ENCODE measurements at regions not wholly inside any gene's neighbourhood (a gene's known extent, or its start where the extent isn't known, plus 50 kb on each side); places are given as distances from the start of the nearest gene placed in this dataset.
"Not testable (repeated sequence)": the region's sequence is repeated elsewhere in the genome, so short reads cannot be mapped to it uniquely, and the experiment has no call there.

DNA sequence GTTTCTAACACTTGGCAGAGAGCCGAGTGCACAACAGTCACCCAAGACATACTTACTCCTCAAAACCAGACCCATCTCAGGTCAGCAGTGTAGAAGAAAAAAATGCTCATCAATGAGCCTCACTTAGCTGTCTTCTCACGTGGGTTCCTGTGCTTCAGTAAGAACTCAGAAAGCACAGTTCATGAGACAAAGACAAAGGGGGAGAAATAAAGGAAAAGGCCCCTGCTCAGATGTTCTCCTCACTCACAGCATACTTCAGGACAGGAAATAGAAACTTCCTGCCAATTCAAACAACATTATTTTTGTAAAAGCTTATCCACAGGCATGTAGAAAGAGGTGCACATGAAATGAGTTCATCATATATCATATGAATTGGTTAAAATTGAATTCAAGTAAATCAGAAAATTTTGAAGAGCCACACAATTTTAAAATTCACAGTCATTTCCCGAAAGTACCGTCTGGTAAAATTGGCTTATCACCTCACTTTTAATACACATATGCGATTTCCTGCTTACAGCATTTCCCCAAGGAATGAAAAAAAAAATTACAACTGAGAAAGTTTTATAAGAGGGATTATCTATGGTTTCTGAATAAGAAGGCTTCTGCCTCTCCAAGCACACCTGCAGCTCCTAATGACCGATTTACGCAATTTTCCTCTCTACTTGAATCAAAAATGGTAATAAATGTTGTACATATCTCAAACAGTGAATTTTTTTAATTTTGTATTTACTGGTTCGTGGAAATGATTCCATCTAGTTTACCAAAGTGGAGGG, 328.3 kb downstream of the TMEM167A start:
- no peak for DNase-seq

DNA sequence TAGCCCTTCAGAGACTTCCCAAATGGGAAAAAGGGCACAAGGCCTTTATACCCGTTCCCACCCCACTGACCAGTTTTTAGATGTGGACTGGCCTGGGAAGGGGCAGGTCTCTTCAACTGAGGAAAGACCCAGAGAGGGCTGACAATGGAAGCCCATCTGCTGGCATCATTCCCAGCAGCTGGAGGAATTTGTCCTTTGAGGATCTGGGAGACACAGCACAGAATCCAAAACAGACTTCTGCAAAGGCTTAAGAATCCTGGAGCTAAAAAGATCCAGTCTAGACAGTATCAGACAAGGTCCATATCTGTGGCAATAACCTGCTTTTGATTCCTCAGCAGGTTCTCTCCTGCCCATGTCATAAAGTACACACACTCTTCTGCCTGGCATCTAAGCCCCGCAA, 329.2 kb downstream of the TMEM167A start:
- DNase-seq, result no peak

DNA sequence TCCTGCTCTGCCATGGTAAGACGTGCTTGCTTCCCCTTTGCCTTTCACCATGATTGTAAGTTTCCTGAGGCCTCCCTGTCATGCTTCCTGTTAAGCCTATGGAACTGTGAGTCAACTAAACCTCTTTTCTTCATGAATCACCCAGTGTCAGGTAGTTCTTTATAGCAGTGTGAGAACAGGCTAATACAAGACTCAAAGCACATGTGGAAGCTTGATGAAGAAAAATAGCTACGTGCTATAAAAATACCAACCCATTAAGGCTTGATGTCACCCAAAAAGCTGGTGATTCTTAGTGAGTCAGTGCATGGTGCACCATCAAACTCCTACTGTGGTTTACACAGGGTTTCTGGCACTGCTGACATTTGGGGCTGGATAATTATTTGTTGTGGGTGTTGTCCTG, 332.2 kb downstream of the TMEM167A start:
- DNase-seq, result no peak

DNA sequence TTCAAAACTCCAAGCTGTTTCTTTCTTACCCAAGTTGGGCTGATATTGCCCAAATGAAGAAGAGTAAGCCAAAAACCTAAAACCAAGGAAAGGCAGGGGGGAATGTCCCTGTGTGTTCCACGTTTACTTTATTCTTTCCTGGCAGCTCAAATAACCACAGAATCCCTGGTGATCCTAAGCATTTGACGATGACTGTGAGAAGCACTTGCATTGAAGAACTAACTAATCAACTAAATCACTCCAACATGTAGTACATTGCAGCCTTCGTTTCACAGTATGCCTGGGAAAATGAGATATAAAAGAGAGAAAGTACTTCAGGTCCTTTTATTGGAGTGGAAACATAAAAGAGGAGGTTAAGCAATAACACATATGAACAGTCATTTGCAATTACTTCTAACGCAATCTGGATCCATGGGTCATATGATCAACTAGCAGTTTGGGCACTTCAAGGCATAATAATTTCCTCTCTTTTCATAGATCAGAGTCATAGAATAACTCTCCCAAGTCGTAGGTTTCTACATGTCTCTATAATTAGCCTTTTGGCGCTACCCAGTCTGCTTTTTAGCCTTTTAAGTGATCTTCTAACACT, 338.4 kb downstream of the TMEM167A start:
- no peak for DNase-seq

DNA sequence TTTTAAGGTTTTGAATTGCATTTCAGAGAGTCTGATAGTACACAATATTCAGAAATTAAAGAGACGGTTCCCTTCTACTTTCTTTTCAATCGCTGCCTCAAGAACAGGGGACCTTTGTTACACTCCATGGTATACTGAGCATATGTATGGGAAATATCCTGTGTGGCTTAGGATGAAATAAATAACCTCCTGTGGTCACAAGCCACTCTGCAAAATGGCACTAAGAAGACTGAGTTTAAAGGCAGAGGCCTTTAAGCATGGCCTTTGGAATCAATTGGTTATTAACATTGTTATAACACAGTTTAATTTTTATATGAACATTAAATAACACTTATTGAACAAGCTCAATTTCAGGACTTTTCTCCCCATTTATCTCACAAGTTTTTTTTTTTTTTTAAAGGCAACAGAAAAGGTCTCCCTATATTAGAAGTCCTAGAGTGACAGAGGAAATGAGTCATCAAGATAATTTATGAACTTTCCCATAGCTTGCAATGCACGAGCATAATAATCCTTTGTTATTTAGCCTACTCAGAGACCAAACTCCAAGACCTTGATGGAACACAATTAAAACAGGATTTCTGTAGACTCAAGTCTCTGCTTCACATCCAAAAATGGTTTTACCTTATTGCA, 341.9 kb downstream of the TMEM167A start:
- DNase-seq, result no peak

DNA sequence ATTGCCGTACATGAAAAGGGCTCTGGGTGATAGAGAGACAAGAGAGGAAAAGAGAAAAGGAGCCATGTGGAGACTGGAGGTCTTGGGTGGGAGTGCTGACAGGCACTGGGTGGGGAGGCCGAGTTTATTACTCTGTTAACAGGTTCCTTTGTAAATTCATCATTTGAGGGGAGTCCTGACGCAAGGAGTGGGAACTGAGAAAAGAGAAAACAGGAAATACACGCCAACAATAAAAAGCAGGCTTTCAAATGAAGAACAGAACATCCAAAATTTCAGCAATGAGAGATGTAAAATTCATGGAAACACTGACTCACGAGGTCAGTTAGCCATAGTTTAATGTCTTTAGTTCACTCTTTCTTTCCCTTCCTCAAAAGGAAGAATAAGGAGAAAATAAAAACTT, 342.8 kb downstream of the TMEM167A start:
- no peak for DNase-seq

DNA sequence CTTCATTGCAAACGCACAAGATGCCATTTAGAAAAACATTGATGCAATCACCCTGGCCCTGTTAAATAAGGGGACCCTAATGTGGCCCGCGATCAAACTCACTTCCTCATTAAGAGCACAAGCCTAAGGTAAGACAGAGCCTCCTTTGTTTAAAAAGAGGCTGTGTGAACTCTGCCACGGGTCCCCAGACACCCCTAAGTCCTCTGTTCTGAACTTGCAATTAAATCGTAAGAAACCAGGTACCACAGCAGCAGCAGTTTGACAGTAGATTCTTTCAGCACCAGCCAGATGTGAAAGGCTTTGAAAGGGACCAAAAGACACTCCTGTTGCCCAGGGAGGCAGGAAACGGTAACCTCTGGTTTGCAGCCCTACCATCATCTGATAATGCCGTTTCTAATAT, 346.3 kb downstream of the TMEM167A start:
- no peak for DNase-seq

DNA sequence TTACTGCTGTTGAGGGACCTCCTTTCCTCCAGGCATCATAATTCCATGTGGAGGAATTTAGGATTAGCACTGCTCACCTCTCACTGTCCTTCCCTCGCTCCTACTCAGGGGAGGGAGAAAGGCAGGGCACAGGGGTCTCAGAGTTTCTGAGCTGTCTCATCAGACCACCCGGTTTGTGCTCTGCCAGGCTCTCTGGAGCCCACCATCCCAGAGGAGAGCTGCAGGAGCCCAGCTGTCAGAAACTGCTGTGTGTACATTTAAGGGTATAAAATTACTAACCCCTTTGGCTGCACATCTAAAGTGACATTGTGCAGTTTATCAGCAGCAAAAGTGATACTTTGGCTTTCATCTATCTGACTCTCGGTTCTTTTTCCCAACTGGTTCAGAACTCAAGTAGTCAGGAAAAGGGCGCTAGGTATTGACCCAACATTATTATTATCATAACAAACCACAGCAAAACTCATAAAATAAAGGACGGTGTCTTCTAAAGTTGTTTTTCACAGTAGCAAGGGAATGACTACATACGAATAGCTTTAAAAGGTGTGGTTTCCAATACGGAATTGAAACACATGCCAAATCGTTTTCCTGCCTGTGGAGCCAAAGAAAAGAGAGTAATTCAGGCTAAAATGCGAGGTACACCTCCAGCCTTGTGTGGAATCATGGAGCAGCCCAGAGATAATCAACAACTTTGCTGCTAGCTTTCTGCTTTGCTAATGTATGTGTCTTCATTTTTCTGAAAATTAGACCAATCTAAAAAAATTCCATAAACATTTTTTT, 348.1 kb downstream of the TMEM167A start:
- no peak for DNase-seq

DNA sequence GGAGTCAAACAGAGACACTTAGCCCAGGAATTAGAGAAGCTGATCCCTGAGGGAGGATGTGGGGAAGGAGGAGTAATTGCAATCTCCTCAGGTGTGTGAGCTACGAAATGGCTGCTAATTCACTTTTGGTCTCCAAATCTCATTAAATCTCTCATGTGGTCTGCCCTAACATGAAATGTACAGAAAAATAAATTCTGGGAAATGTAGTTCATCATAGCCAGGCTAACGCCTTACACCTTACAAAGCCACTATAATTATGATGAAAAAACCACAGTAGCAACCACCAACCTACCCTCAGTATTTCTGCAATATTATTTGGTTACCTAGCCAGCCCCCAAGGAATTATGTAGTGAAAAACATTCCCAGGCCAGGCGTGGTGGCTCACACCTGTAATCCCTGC, 354.0 kb downstream of the TMEM167A start:
- DNase-seq, result no peak

DNA sequence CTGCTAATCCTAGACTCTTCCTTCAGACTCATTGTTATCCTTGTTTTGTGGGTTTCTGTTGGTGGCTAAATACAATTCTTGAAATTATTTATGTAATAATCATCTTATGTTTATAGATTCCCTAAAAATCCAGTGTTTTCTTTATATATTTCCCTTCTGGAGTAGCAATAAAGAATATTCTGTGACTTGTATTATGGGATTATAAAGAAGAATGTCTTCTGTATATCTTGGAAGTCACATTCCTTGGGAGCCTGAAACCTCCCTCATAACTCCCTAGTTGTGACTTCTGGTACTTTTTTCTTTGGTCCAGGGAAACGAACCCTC, 356.1 kb downstream of the TMEM167A start:
- no peak for DNase-seq

DNA sequence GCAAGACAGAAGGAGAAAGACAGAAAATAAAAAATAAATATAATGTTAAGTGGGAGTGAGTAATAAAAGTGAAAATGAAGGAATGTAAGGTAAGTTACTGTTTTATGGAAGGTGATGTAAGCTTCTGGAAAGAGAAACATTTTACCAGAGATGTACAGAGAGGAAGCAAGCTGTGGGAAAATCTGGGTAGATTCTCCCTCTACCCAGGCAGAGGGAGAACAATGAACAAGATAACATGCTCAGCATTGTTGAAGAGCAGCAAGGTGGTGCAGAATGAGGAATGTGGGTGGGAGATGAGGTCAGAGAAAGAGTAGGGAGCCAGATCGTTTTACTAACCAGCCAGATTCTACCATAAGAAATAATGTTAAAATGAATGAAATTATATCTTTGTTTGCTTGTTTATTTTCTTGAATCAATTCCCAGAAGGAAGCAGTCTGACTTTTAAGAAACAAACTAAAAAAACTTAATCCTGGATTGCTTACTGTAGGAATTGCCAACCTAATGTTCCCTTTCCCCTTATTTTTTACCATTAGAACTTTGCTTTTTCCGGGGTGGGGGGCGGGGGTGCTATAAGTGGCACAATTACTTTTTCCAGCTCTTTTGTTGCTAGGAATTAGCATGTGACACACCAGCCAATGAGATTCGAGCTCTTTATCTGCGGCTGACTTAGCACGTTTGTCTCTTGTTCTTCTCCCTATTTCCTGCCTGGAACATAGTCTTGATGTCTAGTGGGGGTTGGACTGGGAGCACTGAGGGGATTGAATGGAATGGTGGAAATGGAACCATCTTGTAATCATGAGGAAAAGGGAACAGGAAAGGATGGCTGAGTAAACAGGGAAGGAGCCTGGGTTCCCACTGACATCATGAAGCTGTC, 356.7 kb downstream of the TMEM167A start:
- DNase-seq, result no peak

DNA sequence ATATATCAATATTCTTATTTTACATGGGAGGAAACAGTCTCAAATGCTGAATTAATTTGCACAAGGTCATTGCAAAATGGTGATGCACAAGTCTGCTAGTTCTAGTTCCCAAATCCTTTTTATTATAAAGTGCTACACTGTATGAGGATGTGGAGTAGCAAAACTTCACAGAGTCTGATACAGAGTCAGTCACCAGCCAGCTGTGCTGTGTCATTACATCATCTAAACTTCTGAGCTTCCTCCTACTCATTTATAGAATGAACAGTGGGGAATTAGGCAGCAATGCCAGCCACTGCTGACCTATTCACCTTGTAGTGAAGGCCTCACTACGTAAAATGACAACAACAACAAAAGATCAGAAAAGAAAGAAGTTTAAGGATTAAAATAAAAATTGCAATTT, 357.8 kb downstream of the TMEM167A start:
- DNase-seq, result no peak

DNA sequence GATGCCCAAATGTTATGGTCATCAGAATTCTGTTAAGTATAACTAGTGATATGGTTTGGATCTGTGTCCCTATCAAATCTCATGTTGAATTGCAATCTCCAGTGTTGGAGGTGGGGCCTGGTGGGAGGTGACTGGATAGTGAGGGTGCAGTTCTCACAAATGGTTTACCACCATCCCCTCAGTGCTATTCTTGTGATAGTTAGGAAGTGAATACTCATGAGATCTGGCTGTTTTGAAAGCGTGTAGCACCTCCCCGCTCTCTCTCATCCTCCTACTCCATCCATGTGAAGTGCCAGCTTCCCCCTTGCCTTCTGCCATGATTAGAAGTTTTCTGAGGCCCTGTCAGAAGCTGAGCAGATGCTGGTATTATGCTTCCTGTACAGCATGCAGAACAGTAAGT, 359.5 kb downstream of the TMEM167A start:
- no peak for DNase-seq

DNA sequence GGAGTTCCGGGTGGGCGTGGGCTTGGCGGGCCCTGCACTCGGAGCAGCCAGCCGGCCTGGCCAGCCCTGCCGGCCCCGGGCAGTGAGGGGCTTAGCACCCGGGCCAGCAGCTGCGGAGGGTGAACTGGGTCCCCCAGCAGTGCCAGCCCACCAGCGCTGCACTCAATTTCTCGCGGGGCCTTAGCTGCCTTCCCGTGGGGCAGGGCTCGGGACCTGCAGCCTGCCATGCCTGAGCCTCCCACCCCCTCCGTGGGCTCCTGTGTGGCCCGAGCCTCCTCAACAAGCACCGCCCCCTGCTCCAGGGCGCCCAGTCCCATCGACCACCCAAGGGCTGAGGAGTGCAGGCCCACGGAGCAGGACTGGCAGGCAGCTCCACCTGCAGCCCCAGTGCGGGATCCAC, 362.5 kb downstream of the TMEM167A start:
- not testable (repeated sequence) for DNase-seq

DNA sequence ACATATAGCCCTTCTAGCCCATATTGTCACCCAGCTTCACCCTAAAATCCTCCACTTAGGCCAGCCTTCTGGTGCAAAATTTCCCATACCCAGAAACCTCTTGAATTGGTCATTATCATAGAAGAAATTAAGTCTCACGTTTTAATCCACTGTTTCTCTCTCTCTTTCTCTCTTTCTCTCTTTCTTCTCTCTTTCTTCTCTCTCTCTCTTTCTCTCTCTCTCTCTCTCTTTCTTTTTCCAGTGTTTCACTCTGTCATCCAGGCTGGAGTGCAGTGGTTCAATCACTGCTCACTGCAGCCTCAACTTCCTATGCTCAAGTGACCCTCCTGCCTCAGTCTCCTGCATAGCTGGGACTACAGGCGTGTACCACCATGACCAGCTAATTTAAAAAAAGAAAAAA, 363.4 kb downstream of the TMEM167A start:
- DNase-seq, result no peak

DNA sequence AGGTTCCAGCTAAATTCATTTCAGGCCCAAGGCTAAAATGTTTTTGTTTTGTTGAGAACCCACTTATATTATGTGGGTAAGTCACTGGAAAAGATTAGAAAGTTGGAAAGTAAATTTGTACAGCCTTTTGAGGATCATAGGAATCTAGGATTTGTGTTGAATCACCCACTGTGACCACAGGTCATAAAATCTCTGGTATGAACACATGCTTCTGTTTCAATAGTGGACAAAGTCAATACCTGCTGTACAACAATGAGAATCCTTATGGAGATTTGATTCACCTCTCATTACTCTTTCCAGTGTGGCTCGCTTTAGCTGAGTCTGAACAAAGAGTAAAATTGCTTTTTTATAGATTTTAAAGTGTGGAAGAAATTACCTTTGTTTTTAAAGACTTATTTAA, 369.5 kb downstream of the TMEM167A start:
- no peak for DNase-seq

DNA sequence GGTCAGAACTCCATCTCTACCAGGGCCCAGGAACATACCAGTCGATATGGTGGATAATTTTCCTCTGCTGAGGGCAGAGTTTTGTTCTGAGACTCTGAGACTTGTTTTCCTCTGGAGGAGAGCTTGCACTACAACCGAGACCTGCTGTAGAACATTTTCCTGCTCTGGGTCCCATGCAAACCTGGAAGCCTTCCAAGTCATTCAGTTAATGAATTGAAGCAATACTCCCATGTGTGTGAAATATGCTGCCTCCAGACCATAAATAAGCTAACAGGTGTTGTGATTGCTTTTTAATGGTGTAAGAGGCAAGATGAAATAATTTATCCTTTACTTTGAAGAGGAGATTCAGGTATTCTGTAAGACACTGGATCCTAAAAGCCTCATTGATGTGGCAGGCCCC, 372.8 kb downstream of the TMEM167A start:
- DNase-seq, result no peak

DNA sequence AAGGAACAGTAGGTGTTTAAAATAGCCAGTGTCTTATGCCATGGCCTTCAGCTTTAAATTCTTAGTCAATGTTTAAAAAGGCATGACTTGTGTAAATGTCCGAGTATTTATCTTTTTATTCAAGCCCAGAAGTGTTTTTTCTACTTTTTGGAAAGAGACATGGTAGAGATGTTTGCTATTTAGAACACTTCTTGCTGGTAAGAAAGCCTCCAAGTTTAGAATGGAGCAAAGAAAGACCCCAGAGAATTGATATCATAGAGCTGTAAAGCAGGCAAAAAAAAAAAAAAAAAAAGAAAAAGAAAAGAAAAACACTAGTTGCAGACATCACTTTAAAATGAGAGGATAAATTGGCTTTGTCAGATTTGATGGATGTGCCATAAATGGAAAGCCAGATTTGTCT, 375.1 kb downstream of the TMEM167A start:
- DNase-seq, result no peak

DNA sequence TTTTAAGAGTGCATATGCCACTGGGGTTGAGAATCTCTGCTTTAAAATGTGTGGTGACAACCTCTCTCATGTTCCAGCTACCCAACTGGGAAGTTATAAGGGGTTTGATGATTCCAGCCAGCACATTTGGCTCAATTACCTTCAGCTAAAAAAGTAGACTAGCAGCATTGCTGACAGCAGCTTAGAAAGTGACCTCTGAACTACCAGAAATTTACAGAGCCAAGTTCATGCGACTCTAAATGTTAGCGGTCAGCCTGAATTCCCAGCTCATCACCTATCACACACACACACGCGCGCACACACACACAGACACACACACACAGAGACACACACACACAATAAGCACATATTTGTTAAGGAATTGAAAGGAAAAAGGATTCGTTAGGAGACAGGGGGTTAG, 377.5 kb downstream of the TMEM167A start:
- DNase-seq, result no peak

DNA sequence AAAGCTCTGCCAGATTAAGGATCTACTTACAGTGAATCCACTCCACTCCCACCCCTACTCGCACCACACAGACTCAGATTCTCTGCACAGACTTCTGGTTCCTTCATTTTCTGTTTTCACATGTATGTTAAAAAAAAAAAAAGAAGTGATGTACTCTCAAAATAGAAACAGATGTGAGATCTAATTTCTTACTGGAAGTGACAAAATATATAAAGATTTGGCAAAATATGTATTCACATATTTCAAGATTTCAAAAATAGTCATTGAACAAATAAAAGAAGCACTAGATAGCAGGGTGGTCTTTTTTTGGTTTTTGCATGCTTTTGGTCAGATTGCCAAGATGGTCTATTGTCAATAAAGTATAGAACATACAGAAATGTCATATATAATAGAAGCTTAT, 379.2 kb downstream of the TMEM167A start:
- DNase-seq, result no peak

DNA sequence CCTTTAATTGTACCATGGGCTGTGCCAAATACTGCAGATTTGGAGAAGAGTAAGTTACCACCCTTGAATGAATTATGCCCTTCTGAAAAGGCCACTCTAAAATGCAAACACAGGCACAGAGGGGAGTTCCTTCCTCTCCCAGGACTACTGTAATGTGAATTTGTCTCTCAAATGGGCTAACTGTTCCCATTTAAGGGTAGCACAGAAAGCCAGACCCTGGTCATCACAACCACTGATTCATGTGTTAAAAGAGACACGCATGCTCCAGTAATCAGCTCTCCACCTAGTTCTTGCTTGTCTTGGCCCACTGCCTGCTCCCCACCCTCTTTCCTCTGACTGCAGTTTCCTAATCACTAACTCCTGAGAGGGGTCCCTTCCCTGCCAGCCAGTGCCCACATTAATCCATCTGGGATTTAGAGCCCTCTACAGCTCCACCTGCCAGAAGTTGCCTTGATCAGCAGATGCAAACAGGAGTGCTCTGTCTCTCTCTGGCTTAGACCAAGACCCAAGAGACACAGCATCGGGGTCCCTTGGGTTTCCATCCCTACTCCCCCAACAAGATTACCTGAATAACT, 382.4 kb downstream of the TMEM167A start:
- DNase-seq, result peak in 1 of 2 experiments; percentile 40

DNA sequence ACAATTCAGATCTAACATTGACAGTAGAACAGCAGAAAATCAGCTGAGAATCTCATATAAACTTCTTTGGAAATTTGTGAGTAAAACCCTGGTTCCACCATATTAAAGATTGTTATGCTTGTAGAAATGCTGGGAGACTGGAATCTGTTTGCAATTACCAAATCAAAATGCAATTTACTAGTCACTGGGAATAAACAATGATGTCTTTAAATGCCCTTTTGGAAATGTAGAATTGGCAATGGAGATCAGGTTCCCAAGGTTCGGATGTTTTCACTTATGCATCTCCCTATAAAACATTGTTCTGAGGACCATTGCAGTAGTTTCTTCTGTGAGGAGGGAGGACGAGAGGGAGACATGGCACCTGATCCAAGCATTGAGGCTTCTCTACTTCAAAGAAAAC, 384.4 kb downstream of the TMEM167A start:
- no peak for DNase-seq

Measured in SHP77 (cell line).